Pancreas (tissue), 10 donors: ENCODE measurements at regions not wholly inside any gene's neighbourhood (a gene's known extent, or its start where the extent isn't known, plus 50 kb on each side); places are given as distances from the start of the nearest gene placed in this dataset.

Experiments used
- ATAC-seq, 4 donors: fragments of 200-7000 bp; cut with Tn5 transposase; one replicate each; pipeline versions ENCODE4 v1.8.0 to v1.9.1; 2020; ENCODE audit warnings: mild to moderate bottlenecking in 4 of 4, moderate library complexity in 4 of 4
- DNase-seq, 6 donors: peaks; one replicate each; pipeline ENCODE4 v3.0.0-alpha.2; 2020
- FAIRE-seq: peaks from 2 replicates; lab custom pipeline; 2012; peaks lifted over from hg19 to GRCh38; lab: Jason Lieb, UNC
- H3K27ac ChIP-seq, 4 donors: fragments of 200-600 bp; sonication (generic); 1 replicate in 3 of 4; 2 replicates in 1 of 4; pipeline versions ENCODE4 v1.5.0 to v1.8.0; 2020
- H3K27me3 ChIP-seq, 4 donors: fragments of 200-600 bp; one replicate each; pipeline ENCODE4 v1.8.0; 2021
- H3K36me3 ChIP-seq, 3 donors: fragments of 200-600 bp; sonication (generic) in 1 of 3; one replicate each; pipeline versions ENCODE4 v1.5.0 to v1.8.0; 2020 to 2021
- H3K4me1 ChIP-seq, 3 donors: fragments of 200-600 bp; one replicate each; pipeline ENCODE4 v1.8.0; 2021
- H3K4me3 ChIP-seq, 4 donors: fragments of 200-600 bp; sonication (generic) in 2 of 4; one replicate each; pipeline versions ENCODE4 v1.5.0 to v1.8.0; 2020 to 2021
- H3K9me3 ChIP-seq, 4 donors: fragments of 200-600 bp; one replicate each; pipeline ENCODE4 v1.8.0; 2021
- WGBS, 2 donors: extraction: QIAGEN DNeasy Blood & Tissue Kit; methylation state at CpG; one replicate each; pipeline ENCODE4 v1.1.7; 2013; 5-methylcytosine and 5-hydroxymethylcytosine counted together
- intact Hi-C, 3 donors: fragments of 100-400 bp; cut with DNase I; formaldehyde crosslinking; loops; one replicate each; pipeline versions ENCODE4 v1.11.1 to v1.14.2; 2022
- TF ChIP-seq, protein P1 (sequence below), 4 donors: fragments of 200-600 bp; sonication (generic) in 3 of 4; IDR thresholded peaks; one replicate each; pipeline versions ENCODE4 v1.5.0 to v1.8.0; 2021; ENCODE audit warnings: antibody characterized with exemption in 4 of 4
- donor health status: healthy with polysubstance abuse.
- donor health status: DM: no; HTN: no; CAD: no; lungs with moderate emphysema.
- donor health status: DM: no; HTN: no; CAD: no.
- donor health status: control.
- donor health status: control.
- donor health status: Bipolar disorder and iron deficiency.
- donor health status: DM: yes; HTN: yes; CAD: no.
- donor health status: DM: no; HTN: no; CAD: no.
- donor health status: DM: no; HTN: no; CAD: no.
- donor health status: DM: yes; HTN: yes; CAD: no.

DNA sequence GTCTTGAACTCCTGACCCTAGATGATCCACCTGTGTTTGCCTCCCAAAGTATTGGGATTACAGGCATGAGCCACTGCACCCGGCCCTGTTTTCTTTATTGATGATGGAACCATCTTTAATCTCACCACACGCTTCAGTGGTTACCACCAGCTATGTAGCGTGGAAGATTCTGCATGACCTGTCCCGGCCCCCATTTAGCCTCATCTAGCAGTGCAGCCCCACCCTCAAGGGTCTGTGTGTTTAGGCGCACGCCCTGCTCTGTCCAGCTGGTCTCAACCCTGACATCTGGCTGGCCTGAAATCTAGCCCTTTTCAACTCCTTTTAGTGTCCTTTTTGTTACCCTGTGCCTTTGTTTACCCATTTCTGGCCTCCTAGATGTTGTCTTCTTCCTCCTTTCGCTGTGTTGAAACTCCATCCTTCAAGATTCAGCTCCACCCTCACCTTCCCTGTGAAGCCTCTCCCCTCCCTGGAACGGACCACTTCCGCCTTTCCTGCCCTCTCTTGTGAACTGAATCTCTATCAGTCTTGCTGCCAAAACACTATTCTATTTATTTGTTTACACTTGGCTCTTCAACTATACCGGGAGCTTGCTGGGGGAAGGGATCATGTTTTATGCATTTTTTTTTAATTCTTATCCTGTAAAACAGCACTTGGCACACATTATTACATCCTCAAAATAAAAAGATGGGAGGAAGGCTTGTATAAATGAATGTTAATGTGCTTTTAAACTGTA is 101.0 kb upstream of the MTHFD1L start:
- 73 to 82% methylated on average over 10 of the region's 10 CpGs for WGBS, 2 donors
- Histone ChIP-seq H3K27me3 (no peaks in the 10 kb centered on the region), H3K27ac (no peak overlapping the region), H3K36me3 (no peaks in the 10 kb centered on the region), H3K9me3 (no peaks in the 10 kb centered on the region), H3K4me1 (no peaks in the 10 kb centered on the region), H3K4me3 (no peak overlapping the region)
- FAIRE-seq (no peak), ATAC-seq (no peak), DNase-seq (no peak)
- TF ChIP-seq, protein P1, sequence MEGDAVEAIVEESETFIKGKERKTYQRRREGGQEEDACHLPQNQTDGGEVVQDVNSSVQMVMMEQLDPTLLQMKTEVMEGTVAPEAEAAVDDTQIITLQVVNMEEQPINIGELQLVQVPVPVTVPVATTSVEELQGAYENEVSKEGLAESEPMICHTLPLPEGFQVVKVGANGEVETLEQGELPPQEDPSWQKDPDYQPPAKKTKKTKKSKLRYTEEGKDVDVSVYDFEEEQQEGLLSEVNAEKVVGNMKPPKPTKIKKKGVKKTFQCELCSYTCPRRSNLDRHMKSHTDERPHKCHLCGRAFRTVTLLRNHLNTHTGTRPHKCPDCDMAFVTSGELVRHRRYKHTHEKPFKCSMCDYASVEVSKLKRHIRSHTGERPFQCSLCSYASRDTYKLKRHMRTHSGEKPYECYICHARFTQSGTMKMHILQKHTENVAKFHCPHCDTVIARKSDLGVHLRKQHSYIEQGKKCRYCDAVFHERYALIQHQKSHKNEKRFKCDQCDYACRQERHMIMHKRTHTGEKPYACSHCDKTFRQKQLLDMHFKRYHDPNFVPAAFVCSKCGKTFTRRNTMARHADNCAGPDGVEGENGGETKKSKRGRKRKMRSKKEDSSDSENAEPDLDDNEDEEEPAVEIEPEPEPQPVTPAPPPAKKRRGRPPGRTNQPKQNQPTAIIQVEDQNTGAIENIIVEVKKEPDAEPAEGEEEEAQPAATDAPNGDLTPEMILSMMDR (IDR thresholded peaks at IDR 0.05) = no peak
- intact Hi-C loops = no loop called here

DNA sequence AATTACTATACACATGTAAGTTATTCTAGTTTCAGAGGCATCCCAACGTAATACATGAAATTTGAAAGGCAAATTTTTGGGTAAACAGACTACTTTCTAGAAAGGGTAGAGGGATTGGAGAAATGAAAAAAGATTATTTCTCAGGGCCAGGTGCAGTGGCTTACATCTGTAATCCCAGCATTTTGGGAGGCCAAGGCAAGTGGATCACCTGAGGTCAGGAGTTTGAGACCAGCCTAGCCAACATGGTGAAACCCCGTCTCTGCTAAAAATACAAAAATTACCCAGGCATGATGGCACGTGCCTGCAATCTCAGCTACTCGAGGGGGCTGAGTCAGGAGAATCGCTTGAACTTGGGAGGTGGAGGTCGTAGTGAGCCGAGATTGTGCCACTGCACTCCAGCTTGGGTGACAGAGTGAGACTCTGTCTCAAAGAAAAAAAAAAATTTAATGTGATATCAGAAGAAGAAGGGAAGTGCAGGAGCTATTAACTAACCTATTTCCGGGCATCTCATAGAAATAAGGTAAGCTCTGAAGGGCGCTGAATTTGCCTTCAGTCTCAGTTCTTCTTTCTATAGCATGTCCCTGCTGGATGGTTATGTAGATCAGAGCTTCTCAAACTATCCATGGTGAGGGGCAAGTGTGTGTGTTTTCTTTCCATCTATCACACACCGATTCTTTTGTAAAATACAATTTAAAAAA is 100.3 kb upstream of the MTHFD1L start:
- DNase-seq (no peak), FAIRE-seq (no peak), ATAC-seq (no peak)
- H3K4me3 ChIP-seq = no peak overlapping the region
- no peaks in the 10 kb centered on the region for H3K36me3 ChIP-seq
- no peaks in the 10 kb centered on the region for H3K4me1 ChIP-seq
- TF ChIP-seq, protein P1 (IDR thresholded peaks at IDR 0.05) = no peak
- no peaks in the 10 kb centered on the region for H3K27me3 ChIP-seq
- no peak overlapping the region for H3K27ac ChIP-seq
- intact Hi-C loops = no loop called here
- H3K9me3 ChIP-seq = no peaks in the 10 kb centered on the region
- 65 to 78% methylated on average over 10 of the region's 10 CpGs for WGBS, 2 donors

DNA sequence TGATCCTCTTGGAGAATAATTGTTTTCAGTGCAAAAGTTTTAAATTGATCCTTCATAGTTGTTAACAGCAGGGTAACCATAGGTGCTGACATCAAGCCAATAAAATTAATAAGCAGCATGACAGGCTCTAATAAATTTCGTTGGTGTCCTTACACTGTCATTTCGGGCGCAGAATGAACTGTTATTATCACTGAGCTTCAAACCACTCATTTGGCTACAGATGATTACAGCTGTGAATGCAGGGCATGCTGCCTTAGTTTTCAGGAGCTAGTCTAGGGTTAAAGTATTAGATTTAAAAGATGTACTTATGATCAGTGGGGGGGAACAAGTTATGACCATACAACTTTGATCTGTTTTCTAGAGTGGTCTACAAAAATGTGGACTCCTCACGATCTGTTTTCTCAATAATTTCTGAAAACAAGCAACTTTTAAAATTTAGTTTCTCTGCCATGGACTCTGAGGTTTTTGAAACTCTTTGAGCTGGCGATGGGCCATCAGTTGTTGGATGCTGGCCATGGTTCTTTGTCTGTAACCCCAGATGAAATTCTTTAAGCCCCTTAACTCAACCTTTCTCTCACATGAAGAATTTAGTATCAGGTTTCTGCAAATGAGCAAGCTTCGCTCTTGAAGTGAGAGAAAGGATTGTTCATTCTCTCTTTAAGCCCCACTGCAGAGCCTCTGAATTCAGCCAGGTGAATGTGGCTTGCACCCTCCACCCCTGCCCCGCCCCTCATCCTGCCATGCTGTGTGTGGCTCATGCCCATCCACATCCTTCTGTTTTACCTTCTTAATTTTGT is 99.1 kb upstream of the MTHFD1L start:
- Histone ChIP-seq H3K27me3 (no peaks in the 10 kb centered on the region), H3K36me3 (no peaks in the 10 kb centered on the region), H3K4me3 (no peak overlapping the region), H3K4me1 (no peaks in the 10 kb centered on the region), H3K27ac (no peak overlapping the region), H3K9me3 (no peaks in the 10 kb centered on the region)
- ATAC-seq = no peak
- intact Hi-C loops = no loop called here
- WGBS, 2 donors = 55 to 71% methylated on average over 7 of the region's 7 CpGs
- no peak for DNase-seq
- FAIRE-seq = no peak
- TF ChIP-seq, protein P1 (IDR thresholded peaks at IDR 0.05) = no peak

DNA sequence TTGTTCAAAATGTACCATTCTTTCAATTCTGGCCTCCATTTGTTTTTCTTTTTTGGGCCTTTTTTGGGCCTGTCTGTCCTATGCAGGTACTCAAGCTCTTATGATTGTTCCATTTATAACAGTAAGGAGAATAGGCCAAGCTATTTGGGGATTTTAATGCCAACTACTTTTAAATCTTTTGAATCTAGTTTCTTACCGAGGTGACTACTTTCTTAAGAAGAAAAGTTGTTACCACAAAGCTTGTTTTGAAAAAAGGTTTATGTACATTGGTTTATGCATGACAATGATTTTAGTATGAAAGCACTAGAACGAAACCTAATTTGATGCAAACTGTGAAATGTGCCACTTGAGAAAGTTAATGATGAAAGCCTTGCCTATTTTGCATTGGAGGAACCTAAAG is 98.3 kb upstream of the MTHFD1L start:
- Histone ChIP-seq H3K4me3 (no peak overlapping the region), H3K27ac (no peak overlapping the region), H3K9me3 (no peaks in the 10 kb centered on the region), H3K4me1 (no peaks in the 10 kb centered on the region), H3K36me3 (no peaks in the 10 kb centered on the region), H3K27me3 (no peaks in the 10 kb centered on the region)
- intact Hi-C loops = no loop called here
- ATAC-seq (no peak), FAIRE-seq (no peak), DNase-seq (no peak)
- TF ChIP-seq, protein P1 (IDR thresholded peaks at IDR 0.05) = no peak
- WGBS, 2 donors = 66 to 74% methylated on average over 2 of the region's 2 CpGs
